Hematopoietic multipotent progenitor cell treated with erythropoietin and hydrocortisone succinate and interleukin-3 and kit ligand, for 6 days (in vitro differentiated cells): ENCODE measurements at regions not wholly inside any gene's neighbourhood (a gene's known extent, or its start where the extent isn't known, plus 50 kb on each side); places are given as distances from the start of the nearest gene placed in this dataset.
A peak's percentile ranks its signal among the peaks of the same experiment; 100 is the strongest.

Experiments used
- DNase-seq: peaks from one replicate; pipeline ENCODE4 v3.0.0-alpha.2; 2015

DNA sequence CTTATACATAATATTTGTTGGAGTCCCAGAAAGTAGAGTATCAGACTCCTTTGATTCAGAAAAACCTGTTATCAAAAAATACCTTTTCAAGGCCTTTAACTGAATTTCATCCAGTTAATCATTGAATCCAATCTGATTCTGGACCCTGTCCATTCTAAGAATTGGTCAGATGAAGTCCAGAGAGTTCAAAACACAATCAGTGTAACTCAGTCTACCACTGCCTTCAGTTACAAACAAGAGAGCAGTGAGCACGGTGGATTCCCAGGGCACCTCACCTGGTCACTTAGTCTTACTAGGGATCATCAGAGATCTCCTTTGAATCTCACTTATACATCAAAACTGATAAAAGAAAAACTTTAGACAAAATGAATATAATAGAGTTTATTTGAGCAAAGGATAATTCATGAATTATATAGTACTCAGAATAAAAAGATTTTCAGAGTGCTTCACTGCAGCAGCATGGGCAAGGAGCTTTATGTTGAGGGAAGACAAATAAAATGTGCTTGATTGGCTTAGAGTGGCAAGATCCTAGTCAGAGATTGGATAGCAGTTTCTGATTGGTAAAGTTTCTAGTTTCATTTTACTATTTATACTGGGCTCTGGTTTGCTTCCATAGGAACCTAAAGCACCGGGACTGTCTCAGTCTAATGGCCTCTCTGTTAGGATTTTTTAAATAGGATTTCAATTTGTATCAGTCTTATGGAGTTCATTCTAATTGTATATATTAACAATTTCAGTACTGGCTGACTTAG, 474.9 kb upstream of the GOLIM4 start:
- no peak for DNase-seq

DNA sequence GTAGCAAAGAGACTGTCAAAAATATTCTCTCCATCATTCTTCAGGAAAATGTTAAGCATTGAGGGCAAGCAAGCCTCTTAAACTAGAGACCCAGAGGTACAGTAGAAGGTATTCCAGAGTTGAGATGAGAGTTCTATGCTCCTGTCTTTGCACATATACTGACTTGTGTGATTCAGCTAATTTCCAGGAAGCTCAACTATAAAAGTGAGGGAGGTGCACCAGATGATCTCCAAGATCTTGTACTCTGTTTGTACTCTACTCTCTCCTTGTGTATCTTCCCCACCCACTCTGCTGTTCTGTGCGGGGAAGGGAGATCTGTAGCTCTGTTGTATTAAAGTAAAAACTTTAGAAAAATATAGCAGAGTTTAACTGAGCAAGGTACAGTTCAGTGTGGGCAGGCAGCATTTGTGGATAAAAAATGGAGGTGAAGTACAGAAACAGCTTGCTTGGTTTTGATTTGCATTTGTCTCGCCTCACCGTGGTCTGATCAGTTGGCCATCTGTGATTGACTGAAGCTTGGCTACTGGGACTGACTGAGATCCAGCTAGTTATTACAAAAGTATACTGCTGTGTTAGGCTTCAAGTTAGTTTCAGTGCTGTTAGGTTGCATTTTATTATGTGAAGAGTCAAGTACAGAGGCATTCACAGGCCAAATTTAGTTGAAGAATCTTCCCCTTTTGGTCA, 463.1 kb upstream of the GOLIM4 start:
- no peak for DNase-seq

DNA sequence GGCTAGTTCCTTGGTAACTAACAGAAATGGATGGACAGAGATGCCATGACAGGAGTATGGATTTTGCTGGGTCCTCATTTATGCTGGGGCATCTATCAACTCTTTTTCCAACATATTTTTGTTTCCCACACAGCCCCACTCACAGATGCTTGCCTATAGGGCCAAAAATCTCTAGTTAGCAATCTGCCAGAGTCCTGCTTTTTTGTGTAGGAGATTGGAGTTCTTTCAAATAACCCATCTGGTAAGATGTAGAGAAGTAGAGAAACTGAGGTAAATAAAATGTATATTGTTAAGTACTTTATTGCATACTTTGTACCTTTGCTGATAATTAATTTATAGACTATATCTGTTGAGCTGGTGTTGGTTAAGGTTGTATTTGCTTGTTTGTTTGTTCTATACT, 456.5 kb upstream of the GOLIM4 start:
- no peak for DNase-seq

DNA sequence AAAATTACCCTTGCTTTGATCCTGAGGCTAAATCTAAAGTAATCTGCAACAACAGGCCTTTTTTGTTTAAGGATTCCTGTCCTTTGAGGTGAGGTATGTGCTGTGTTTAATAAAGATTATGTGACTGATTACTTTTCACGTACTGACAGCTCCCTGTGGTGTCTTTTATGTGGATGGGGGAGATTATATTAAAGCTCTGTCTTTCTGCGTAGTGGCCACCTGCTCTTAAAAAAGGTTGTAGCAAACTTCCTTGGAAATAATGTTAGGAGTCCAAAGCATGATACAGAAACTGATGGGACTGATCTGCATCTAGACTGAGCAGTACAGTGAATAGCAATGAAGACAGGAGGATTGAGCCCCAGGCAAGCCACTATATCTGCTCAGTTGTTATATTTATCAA, 453.0 kb upstream of the GOLIM4 start:
- DNase-seq = no peak

DNA sequence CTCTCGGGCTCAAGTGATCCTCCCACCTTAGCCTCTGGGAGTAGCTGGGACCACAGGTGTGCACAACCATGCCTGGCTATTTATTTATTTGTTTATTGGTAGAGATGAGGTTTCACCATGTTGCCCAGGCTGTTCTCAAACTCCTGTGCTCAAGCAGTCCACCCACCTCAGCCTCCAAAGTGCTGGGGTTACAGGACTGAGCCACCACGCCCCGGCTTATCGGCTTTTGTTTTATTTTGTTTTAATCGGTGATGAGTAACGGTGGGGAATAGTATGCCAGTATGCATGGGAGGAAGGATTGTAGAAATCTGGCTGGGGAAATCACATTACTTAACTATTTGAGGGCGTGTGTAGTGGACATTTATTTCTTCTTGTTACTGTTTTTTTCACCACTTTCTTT, 451.0 kb upstream of the GOLIM4 start:
- no peak for DNase-seq

DNA sequence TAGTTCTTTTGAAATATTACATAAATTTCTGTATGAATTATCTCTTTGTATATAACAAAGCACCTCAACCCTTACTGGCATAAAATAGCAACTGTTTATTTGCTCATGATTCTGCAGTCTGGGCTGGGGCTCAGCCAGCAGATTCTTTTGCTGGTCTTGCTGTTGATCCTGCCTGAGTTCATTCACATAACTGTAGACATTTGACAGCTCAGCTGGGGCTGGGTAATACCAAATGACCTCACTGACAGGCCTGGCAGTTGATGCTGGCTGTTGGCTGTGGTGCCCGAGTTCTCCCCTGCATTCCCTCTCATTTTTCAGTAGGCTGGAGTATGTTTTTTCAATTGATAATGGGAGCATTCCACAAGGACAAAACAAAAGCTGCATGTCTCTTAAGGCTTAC, 449.9 kb upstream of the GOLIM4 start:
- DNase-seq = no peak

DNA sequence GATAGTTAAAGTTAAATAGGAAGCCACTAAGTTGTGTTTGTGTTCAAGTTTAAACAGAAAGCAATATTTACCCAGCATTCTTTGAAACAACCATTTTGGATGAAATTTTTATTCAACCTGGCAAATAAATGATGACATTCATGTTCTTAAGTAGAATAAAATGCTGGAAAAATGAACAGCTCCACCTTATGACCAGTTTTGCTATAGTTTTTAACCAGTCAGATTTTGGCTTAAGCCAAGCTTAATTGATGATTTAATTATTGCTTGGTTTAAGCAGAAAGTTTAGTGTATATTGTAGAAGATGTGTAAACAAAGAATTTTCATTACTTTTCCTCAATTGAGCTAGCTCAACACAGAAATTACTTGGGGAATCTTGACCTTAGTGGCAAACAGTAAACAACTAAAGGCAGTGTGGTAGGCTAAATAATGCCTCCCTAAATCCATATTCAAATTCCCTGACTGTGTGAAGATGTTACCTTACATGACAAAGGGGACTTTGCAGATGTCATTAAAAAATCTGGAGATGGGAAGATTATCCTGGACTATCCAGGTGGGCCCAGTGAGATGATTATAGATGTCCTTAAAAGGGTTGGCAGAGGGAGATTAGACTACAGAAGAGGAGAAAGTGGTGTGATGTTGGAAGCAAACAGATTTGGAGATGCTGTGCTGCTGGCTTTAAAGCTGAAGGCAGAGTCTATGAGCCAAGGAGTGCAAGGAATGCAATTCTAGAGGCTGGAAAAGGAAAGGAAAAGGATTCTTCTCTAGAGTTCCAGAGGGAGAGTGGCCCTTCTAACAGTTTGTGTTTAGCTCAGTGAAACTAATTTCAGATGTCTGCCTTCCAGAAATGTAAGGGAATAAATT, 448.6 kb upstream of the GOLIM4 start:
- DNase-seq = no peak

DNA sequence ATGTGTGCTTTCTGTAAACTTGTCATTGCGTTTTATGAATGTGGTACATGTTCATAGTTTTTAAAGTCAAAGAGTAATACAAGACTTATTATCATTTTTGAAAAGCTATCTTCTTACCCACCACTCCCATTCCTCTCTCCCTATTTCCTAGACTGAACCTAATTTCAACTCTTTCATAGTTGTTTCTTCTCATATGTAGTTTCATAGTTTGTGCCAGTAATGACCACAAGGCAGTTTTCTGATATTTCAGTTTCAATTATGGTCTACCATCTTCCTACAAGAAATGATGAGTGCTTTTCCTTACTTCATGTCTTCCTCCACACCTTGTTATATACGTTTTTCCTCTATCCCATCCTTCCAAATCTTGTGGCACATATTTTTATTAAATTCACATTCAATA, 445.0 kb upstream of the GOLIM4 start:
- no peak for DNase-seq

DNA sequence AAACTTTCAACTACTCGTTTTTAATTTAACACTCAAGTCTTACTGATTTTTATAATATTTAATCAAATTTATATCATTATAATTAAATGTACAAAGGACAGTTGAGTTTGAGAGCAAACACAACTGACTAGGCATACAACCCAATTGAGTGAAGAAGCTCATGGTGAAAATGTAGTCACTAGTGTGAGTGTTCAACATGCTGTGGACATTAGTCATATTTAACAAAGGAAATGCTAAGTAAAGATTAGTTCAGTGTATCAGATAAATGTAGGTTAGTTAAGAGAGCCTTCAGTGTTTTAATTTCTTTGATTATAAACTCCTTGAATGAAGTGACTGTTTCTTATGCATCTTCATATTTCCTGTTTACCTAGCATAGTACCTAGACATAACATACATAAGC, 444.2 kb upstream of the GOLIM4 start:
- DNase-seq = no peak

DNA sequence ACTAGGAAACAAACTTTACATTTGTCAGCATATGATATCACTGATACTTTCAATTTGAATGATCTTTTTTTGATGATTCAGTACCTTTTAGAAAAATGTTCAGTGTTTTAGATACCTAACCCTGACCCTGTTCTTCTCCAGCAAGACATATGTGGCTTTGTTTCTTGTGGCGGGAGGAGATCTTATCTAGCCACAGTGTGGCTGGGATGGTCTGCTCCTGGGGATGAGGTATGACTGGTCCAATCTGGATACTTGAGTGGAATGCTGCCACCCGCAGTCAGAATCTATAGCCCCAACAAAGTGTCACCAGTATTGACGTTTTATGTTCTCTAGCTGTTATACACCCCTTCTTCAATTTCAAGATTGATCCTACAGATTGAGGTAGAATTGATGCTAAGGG, 439.0 kb upstream of the GOLIM4 start:
- DNase-seq = no peak

DNA sequence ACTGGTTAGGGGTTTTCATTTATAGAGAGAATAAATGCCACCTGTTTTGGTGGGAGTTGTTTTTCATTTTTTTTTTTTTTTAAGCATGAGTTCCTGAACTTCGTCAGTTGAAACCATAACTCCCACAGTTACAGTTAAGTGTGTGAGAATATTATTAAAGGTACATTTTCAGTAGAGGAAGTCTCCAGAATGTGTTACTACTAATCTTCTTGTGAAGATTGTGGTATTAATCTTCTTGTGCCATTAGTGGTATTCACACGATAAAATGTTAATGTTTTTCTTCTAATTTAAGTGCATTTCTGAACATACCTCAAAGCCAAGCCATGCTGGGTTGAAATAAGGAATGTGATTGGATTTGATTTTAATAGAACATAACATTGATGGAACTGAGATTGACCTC, 437.9 kb upstream of the GOLIM4 start:
- DNase-seq = no peak

DNA sequence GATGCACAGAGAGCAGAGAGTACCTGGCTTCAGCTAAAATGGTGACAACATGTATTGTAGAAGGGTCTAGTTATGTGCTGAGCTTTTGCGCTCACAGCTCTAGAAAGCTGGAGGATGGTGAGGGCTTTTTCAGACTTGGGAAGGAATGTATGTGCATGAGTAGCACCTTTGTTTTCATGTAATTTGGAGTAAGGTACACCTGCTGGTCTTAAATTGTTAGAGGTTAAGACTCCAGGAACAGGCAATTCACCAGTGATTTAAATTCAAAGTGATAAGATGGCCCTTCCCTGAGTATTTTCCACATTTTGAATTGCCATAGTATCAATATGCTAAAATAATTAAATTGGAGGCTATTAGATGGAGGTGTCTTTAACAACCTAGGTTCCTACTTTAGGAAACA, 436.4 kb upstream of the GOLIM4 start:
- no peak for DNase-seq

DNA sequence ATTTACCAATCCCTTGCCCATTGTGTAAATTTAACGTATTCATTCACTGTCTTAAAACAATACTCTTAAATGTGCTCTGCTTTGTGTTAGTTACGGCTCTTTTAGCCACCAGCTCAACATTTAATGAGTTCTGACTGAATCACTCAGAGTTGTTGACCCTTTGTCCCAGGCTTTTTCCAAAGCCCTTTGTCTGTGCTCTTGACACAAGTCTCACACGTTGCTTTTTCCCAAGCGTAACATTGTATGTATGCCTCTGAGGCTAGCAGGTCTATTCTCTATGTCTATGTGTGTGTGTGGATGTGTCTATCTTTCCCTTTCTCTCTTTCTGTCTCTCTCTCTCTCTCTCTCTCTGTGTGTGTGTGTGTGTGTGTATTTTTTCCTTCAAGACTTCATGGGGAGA, 435.4 kb upstream of the GOLIM4 start:
- no peak for DNase-seq

DNA sequence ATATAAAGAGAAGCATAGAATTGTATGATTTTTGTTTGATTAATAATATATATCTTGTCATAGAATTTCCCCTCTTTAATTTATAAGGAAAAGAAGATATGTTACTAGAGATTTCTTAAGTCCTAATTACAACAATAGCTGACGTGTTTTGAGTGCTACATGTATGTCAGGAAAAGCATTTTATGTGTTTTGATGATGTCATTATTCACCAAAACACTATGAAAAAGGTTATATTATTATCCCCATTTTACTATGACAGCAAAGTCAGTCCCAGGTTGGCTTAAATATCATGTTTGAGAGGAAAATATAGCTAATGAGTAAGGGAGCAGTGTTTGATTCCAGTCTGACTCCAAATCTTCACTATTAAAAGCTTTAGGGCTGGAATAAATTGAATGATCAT, 428.4 kb upstream of the GOLIM4 start:
- DNase-seq = no peak

DNA sequence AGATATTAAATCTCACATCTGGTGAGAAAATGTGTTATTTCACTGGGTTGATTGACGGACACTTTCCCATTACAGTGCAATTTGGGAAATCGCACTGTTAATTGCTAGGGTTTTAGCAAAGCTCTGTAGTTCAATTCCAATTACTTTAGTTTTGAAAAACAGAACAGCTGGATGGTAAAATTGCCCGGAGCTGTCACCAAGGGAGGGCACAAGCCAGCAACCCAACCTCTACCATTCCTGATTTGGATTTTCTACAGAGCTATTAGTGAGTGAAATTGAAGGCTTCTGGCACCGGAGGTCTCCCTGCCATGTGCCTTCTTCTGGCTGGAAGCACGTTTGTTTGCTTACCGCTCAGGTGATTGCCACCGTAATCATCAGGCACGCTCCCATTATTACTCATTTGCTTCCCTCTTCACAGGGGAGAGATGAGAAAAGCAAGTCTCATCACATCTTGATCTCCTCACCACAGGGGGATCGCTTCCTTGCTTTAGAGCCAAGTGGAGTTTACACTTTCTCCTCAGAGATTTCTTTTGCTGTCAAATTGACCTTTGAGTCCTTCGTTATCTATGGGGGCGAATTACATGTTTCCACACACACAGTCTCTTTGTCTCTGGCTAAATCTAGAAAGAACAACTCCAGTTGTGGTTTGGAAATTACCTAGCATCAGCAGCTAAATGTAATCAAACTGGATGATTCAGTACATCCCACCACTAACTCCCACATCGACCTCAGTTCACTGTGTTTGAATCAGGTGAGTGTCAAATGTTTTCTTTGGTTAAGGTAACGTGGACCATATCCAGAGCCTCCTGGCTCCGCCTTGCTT, 421.7 kb upstream of the GOLIM4 start:
- DNase-seq = no peak

DNA sequence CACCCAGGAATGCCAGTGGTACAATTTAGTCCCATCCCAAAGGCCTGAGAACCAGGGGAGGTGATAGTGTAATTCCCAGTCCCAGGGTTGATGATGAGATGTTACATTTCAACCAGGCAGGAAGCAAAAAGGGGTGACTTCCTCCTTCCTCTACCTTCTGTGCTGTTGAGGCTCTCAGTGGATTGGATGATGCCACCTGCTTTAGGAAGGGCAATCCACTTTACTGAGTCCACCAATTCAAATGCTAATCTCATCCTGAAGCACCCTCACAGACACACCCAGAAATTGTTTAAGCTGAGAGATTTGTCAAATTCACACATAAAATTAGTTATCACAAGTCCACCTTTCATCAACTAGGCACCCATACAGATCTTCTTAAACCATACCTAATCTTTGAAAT, 418.5 kb upstream of the GOLIM4 start:
- DNase-seq = no peak

DNA sequence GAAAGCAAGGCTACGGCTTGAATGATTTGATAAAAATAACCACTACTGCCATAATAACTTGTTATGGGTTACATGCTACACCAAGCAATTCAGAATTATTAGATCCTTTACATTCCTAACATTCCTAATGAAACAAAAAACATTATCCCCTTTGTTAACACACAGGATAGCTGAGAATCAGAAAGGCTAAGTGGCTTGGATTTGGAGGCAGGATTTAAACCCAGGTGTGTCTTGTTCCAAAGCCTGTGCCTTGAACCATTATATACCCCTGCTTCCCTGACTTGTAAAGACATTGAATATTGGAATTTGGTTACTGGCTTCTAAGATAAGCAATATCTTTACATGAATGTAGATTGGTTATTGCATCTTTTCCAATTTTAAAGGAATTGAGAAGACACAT, 417.1 kb upstream of the GOLIM4 start:
- no peak for DNase-seq

DNA sequence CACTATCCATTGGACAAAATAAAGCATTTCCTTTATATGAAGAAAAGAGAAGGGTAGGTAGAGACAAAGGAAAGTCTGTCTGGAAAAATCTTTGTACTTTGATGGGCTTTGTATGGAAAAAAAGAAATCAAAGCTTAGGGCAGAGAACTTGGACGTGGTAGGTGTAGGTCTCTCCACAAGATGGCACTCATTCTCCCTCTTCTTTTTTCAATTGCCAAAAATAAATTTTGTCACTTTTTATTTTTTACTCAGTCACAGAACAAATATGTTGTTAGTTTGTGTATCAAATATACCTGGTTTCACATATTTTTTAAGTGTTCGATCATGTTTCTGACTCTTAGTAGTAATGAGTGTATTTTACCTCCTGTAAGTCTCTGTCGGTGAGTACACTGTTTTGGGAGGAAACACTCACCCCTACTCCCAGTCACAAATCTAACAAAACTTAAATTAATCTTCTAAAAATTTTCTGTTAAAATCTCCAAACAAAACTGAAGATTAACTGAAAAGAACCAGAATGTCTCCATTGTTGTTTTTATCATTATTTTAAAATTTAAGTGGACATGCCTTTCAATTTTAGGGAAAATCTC, 415.8 kb upstream of the GOLIM4 start:
- DNase-seq = peak; percentile 51

DNA sequence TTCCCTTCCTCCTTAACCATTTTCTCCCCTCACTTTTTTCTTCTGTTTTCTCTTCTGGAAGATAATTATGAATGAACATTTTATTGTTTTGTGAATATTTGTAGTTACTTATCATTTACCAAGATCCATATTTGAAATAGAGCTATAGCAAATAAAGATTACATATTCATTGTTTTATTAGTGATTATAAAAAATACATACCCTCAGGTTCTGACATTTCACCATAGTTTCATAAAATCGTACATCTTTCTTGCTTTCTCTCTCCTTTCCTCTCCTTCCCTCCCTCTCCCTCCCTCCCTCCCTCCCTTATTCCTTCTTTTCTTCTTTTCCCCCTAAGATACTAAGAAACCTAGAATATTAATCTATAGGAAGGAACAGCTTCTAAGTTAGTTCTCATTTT, 410.9 kb upstream of the GOLIM4 start:
- DNase-seq = no peak

DNA sequence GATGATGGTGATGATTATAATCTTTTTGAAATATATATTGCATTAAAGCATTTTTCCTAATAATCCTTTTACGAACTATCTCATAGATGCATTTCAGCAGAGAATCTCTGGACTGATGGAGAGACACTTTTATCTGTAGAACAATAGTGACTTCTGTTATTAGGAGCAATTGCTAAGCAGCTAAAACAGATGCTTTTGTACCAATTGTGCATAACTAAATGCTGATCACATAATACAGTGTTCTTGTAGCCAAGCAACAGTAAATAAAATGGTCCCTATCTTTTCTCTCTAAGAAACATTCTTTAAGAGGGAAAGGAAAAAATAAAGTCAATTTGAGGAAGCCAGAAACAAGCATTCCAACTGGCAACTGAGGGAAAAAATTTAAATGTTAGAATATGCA, 405.8 kb upstream of the GOLIM4 start:
- no peak for DNase-seq

DNA sequence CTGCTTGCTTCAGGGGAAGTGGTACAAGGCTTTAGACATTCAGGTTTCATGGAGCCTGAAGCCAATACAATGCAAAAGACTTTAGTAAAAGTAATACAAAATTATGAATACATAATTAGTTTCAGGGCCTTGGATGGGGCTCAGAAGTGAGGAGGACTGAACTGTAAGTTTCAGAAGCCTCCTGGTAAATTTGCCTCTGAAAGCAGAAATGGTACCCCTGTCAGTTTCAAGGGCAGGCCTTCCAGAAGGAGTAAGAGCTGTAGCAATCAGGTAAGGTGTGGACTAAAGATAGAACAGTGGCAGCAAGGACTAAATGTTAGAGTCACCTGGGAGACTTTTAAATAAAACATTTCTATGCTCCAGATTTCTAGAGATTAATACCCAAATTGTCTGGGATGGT, 402.5 kb upstream of the GOLIM4 start:
- DNase-seq = no peak

DNA sequence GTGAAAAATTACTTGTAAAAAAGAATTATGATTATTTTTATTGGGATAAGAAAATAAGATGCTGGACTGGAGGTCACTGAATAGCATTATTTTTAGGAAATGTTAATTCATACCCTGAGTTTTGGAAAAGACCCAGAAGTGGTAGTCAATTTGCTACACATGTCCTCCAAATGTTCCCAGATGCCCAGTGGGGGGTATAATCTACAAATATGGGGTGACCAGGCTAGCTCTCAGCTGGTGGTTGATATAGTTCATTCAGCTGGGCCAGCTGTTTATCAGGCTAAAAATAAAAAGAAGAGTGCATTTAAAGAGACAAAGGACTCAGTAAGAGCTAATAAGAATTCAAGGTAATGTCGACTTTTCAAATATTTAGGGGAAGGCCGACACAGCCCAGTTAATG, 402.0 kb upstream of the GOLIM4 start:
- no peak for DNase-seq

DNA sequence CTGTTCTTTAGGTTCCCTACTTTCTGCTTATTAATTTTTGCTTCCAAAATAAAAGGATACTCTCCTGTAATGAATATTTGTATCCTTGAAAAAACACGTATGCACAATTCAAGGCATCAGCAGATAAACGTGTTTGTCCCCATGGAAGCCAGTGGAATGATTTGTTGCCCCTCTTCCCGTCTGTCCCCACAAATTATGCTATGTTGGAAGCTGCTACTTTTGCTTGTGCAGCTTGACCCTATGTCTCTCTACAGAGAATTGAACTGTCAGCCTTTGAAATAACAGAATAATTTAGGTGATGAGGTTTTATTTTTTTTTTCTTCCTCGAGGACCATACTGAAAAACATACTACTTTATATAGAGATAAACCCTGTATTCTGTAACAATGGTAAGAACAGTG, 401.5 kb upstream of the GOLIM4 start:
- DNase-seq = no peak
